ENCODE measurements at regions not wholly inside any gene's neighbourhood (a gene's known extent, or its start where the extent isn't known, plus 50 kb on each side); places are given as distances from the start of the nearest gene placed in this dataset.

DNA sequence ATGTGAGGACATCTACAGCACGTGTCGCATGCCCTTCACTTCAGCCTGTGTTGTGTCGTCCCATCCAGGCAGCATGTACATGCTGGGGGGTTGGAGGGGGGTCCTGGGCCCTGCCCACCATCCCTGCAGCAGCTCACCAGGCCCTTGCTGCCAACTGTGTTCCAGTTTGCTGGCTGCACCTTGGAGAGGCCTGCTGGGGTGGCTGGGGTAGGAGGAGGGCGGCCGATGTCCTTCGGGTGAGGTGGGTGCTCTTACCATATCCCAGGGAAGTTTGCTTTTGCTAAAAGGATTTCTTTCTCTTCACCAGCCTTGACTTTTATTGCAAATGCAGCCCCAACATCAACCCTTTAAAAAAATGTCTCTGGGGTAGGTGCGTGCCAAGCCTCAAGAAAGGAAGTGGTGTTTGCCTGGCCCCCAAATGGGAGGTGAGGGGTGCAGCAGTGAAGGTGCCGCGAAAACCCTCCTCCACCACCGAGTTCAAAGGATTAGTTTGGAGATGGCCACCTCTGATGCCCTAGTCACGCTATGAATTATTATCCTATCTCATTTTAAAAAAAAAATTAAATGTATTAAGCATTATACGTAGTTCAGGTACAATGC lies 165.8 kb upstream of the KLF6 start:
- no peak for DNase-seq (ENCODE audit: low read depth)
- no peak overlapping the region for H3K4me3 ChIP-seq (ENCODE audit: control insufficient read depth, low read depth, low read length)
- TF ChIP-seq, protein P1, sequence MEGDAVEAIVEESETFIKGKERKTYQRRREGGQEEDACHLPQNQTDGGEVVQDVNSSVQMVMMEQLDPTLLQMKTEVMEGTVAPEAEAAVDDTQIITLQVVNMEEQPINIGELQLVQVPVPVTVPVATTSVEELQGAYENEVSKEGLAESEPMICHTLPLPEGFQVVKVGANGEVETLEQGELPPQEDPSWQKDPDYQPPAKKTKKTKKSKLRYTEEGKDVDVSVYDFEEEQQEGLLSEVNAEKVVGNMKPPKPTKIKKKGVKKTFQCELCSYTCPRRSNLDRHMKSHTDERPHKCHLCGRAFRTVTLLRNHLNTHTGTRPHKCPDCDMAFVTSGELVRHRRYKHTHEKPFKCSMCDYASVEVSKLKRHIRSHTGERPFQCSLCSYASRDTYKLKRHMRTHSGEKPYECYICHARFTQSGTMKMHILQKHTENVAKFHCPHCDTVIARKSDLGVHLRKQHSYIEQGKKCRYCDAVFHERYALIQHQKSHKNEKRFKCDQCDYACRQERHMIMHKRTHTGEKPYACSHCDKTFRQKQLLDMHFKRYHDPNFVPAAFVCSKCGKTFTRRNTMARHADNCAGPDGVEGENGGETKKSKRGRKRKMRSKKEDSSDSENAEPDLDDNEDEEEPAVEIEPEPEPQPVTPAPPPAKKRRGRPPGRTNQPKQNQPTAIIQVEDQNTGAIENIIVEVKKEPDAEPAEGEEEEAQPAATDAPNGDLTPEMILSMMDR (IDR thresholded peaks at IDR 0.05; ENCODE audit: control insufficient read depth, insufficient read depth, low read depth, low read length, missing control alignments) = no peak

DNA sequence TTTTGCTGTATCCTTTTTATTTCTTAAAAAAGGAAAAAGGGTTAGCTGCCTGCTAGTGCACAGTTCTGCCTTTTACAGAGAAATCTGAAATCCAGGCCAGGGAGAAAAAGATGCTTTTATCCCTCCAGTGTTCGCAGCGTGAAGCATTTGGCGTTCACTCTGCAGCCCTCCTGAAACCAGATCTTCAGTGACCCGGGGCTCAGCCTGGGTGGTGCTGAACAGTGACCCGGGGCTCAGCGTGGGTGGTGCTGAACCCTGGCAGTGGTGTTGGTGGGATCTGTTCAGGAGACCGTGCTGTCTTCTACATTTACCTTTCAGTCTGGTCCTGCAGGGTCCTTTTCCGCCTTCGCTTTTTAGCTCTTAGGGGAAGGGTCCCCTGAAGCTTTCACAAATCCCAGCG lies 164.7 kb upstream of the KLF6 start:
- no peak overlapping the region for H3K4me3 ChIP-seq (ENCODE audit: control insufficient read depth, low read depth, low read length)
- no peak for DNase-seq (ENCODE audit: low read depth)
- TF ChIP-seq, protein P1 (IDR thresholded peaks at IDR 0.05; ENCODE audit: control insufficient read depth, insufficient read depth, low read depth, low read length, missing control alignments) = no peak

DNA sequence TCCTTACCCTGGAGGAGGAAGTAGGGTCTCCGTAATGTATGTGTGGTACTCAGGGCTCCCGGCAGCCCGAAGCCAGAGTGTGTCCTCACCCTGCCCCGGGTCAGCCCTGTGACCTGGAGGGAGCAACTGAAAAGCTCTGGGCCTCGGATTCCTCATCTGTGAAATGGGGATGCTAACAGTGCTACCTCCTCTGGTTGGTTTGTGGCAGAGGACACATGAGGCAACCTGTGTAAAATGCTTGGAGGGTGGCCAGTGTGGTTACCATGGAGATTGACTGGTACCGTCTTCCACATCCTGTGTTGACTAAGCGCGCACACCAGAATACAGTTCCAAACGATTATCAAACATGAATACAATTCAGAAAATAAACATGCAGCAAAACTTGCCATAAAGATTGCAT lies 163.8 kb upstream of the KLF6 start:
- DNase-seq (ENCODE audit: low read depth) = no peak
- TF ChIP-seq, protein P1 (IDR thresholded peaks at IDR 0.05; ENCODE audit: control insufficient read depth, insufficient read depth, low read depth, low read length, missing control alignments) = no peak
- H3K4me3 ChIP-seq (ENCODE audit: control insufficient read depth, low read depth, low read length) = no peak overlapping the region

DNA sequence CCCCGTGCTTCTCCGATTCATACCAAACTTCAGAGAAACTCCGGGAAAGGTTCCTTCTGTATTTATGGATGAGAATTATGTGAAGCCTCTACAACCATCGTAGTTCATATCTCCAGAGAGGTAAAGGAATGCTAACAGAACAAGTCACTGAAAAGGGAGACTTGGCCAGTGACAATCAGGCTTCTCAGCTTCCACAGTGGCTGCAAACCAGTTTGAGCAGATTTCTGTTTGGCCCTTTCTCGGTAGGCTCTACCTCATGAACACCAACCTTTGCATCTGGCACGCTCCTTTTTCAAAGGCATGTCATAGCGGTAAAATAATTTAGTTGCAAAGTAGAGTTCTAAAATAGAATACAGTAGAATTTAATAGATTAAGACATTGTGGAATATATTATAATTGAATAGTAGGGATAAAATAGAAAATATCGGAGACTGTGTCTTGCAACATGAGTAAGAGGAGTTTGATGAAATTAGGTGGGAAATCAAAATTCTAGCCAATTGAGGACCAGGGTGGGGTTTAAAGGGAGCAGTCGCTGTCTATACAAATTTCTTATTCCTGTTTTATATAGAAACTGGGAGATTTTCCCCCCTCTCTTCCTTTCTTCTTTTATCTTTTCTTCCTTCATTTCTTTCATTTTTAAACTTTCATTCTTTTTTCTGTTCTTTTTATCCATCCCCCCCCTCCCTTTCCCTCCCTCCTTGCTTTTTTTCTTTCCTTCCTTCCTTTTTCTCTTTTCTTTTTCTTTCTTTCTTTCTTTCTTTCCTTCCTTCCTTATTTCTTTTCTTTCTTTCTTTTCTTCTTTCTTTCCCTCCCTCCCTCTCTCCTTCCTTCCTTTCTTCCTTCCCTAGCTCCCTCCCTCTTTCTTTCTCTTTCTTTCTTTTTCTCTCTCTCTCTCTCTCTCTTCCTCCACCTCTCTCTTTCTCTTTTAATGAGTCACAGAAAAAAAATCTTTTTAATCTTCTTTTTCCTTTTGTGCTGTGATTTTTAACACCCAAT lies 161.5 kb upstream of the KLF6 start:
- DNase-seq (ENCODE audit: low read depth) = no peak
- no peak overlapping the region for H3K4me3 ChIP-seq (ENCODE audit: control insufficient read depth, low read depth, low read length)
- TF ChIP-seq, protein P1 (IDR thresholded peaks at IDR 0.05; ENCODE audit: control insufficient read depth, insufficient read depth, low read depth, low read length, missing control alignments) = no peak

DNA sequence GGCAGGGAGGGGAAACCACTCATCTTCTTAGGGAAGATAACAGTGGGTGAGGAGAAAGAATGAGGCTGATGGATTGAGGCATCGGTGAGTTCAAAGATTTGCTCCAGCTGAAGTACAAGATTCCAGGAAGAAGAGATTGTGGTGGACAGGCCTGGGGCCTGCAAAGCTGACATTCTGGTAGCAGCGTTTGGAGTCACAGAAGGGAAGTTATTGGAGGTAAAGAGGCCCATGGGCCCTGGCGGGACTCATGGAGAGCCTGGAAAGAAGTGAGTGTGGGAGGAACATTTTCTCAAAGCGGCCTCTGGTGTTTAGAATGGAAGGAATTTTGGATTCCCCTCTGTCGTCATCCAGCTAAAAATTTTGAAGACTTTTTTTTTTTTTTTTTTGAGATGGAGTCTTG lies 160.0 kb upstream of the KLF6 start:
- H3K4me3 ChIP-seq (ENCODE audit: control insufficient read depth, low read depth, low read length) = no peak overlapping the region
- DNase-seq (ENCODE audit: low read depth) = no peak
- TF ChIP-seq, protein P1 (IDR thresholded peaks at IDR 0.05; ENCODE audit: control insufficient read depth, insufficient read depth, low read depth, low read length, missing control alignments) = no peak

DNA sequence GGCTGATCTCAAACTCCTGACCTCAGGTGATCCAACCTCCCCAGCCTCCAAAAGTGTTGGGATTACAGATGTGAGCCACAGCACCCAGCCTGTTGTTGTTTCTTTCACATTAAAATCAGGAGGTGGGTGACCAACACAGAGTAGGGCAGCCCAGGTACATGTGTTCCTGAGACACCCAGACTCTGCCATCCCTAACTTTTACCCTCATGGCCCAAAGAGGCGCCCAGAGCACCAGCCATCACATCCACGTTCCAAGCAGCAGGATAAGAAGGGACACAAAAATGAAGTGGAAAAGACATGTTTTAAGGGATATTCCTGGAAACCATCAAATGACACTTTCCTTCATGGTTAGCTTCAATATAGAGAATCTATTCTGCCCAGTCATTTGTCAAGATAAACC lies 159.6 kb upstream of the KLF6 start:
- H3K4me3 ChIP-seq (ENCODE audit: control insufficient read depth, low read depth, low read length) = no peak overlapping the region
- TF ChIP-seq, protein P1 (IDR thresholded peaks at IDR 0.05; ENCODE audit: control insufficient read depth, insufficient read depth, low read depth, low read length, missing control alignments) = no peak
- DNase-seq (ENCODE audit: low read depth) = no peak

All from AG09309 (cell line).